GM18868 (cell line): ENCODE measurements at regions not wholly inside any gene's neighbourhood (a gene's known extent, or its start where the extent isn't known, plus 50 kb on each side); places are given as distances from the start of the nearest gene placed in this dataset.
"Not testable (repeated sequence)": the region's sequence is repeated elsewhere in the genome, so short reads cannot be mapped to it uniquely, and the experiment has no call there.

Source experiments
- ATAC-seq: cut with Tn5 transposase; IDR thresholded peaks from one replicate; pipeline ENCODE4 v1.9.1; 2021; ENCODE audit warnings: mild to moderate bottlenecking, moderate library complexity; ENCODE audit not compliant: unreplicated experiment

DNA sequence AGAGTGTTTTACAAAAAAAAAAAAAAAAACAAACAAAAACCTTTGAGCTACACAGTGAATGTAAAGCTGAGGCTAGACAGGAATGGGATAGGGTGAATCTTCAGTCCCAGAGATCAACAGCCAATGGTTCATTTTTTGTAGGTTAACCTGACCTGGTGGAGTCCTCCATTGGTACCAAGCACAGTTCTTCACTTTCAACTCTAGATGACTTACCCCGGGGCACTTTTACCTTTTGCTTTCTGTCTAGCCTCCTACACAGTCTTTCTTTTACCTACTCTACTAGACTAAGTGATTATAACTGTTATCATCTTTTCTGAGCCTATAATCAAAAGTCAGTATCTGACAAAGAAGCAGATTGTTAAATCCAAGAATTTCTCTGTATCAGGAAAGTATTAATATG, 50.9 kb downstream of the ANXA2R start:
- ATAC-seq, result no peak

DNA sequence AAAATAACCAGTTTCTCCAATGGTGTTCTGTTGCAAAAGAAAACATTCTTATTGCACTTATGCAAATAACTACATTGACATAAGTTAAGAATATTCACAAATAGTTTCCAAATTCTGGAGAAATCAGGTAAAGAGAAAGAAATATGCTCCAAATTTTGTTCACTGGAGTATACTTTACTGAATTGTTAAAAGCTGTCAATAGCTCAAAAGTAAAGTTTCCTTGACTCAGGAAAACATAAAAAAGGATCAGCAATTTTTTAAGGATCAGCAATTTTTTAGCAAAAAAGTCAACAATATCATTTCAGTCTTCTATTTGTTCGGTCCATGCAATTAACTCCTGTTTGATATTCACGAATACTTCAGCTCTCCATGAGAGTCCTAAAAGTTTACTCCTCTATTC, 51.6 kb downstream of the ANXA2R start:
- ATAC-seq, result no peak

DNA sequence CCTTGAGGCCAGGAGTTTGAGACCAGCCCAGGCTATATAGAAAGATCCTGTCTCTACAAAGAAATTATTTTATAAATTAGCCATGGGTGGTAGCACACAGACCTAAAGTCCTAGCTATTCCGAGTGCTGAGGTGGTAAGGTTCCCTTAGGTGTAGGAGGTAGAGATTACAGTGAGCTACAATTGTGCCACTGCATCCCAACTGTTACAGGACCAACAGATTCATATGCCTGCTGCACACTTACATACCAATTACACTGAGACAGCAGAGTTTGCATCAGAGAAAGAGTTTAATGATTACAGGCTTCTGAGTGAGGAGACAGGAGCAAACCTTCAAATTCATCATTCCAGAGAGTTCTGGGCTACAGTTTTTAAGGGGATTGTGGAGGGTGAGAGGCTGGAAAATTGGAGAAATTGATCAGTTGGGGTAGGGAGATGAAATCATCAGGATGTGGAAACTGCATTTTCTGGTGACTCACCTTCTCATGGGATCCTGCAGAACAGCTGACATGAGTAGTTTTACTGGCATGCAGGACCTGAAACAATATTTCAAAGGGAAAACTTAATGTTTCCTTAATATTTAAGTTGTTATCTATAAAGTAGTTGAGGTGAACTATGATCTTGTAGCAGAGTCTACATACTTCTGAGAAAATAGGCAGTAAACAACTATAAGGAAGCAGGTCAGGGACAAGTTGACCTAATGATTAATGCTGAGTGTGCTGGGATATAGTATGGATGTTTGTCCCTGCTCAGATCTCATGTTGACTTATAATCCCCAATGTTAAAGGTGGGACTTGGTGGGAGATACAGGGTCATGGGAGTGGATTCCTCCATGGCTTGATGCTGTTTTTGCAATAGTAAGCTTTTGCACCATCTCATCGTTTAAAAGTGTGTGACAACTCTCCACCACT, 54.7 kb downstream of the ANXA2R start:
- ATAC-seq, result no peak

DNA sequence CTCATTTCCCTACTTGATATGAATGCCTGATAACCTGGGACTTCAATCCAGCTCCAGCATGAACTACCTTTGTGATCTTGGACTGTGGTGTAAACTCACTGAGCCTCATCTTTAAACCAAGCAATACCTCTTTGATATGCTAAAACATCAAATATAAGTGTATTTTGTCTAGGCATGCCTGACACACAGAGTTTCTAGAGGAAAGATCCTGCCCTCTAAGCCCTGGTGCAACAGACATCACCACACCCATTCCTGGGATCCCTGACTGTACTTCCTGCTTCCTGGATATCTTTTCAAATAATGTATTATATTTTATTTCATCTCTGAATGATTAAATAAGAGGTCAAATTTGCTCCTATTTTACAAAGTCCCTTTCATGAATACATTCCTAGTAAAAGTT, 55.8 kb downstream of the ANXA2R start:
- no peak for ATAC-seq

GRCh38 chr5:42982107-42982622, 58.0 kb downstream of the ANXA2R start:
- no peak for ATAC-seq

- ATAC-seq, result not testable (repeated sequence)
Measured at GRCh38 chr5:42981417-42982106, 58.6 kb downstream of the ANXA2R start.

DNA sequence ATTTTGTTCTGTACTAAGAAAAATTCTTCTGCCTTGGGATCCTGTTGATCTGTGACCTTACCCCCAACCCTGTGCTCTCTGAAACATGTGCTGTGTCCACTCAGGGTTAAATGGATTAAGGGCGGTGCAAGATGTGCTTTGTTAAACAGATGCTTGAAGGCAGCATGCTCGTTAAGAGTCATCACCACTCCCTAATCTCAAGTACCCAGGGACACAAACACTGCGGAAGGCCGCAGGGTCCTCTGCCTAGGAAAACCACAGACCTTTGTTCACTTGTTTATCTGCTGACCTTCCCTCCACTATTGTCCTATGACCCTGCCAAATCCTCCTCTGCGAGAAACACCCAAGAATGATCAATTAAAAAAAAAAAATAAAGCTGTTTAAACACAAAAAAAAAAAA, 59.1 kb downstream of the ANXA2R start:
- ATAC-seq, result not testable (repeated sequence)

DNA sequence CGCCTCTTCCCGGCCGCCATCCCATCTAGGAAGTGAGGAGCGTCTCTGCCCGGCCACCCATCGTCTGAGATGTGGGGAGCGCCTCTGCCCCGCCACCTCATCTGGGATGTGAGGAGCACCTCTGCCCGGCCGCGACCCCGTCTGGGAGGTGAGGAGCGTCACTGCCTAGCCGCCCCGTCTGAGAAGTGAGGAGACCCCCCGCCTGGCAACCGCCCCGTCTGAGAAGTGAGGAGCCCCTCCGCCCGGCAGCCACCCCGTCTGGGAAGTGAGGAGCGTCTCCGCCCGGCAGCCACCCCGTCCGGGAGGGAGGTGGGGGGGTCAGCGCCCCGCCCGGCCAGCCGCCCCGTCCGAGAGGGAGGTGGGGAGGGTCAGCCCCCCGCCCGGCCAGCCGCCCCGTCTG, 59.7 kb downstream of the ANXA2R start:
- ATAC-seq, result not testable (repeated sequence)

DNA sequence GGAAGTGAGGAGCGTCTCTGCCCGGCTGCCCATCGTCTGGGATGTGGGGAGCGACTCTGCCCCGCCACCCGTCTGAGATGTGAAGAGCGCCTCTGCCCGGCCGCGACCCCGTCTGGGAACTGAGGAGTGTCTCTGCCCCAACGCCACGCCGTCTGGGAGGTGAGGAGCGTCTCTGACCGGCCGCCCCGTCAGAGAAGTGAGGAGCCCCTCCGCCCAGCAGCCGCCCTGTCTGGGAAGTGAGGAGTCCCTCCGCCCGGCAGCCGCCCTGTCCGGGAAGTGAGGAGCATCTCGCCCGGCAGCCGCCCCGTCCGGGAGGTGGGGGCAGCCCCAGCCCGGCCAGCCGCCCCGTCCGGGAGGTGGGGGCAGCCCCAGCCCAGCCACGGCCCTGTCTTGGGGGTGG, 60.9 kb downstream of the ANXA2R start:
- not testable (repeated sequence) for ATAC-seq

- ATAC-seq, result no peak
Measured at GRCh38 chr5:42974536-42974935, 65.6 kb downstream of the ANXA2R start.

GRCh38 chr5:42970636-42971559, 69.2 kb downstream of the ANXA2R start:
- ATAC-seq, result no peak

DNA sequence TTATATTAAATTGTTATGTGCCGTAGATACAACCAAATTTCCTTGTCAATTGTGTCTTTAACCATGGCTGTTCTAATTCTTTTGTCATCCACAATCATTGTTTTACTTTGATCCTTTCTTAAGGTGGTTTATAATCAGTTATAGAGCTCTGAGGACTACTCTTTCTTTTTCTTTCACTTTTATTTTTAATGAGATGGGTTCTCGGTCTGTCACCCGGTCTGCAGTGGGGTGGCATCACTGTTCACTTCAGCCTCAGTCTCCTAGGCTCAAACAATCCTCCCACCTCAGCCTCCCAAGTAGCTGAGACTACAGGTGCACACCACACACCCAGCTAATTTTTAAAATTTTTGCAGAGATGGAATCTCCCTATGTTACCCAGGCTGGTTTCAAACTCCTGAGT, 74.2 kb downstream of the ANXA2R start:
- no peak for ATAC-seq

GRCh38 chr5:42963412-42963811, 76.7 kb downstream of the ANXA2R start:
- no peak for ATAC-seq

DNA sequence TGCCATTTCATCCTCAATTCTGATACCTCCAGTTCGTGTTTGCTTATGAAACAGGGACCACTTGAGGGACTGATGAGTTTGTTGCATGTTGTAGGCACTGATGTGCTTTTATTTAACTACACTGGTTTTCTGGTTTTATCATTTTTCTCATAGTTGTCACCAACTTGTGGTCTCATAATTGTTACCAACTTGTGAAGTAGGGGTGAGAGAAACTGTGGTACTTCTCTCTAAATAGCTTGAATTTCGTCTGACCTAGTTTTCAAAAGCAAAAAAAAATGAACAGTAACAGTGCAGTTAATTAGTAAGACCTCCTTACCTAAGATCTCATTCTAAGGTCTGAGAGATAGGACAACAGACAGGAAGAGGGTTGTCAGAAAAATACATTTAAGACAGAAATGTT, 78.0 kb downstream of the ANXA2R start:
- ATAC-seq, result no peak

DNA sequence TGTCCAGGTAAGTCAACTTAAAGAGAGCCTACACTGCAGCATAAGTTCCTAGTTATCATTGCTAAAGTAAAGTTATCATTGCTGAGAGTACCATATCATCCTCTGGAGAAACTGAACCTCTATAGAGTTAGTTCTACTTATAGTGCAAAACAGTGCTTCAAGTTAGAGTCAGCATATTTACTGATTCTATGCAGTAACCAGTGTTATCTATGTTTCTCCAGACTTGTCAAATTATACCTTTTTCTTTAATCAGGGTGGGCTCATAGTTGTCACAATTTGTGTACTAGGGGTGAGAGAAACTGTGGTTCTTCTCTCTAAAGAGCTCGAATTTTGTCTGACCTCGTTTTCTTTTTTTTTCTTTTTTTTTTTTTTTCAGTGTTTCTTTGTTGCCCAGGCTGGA, 79.6 kb downstream of the ANXA2R start:
- ATAC-seq, result no peak

DNA sequence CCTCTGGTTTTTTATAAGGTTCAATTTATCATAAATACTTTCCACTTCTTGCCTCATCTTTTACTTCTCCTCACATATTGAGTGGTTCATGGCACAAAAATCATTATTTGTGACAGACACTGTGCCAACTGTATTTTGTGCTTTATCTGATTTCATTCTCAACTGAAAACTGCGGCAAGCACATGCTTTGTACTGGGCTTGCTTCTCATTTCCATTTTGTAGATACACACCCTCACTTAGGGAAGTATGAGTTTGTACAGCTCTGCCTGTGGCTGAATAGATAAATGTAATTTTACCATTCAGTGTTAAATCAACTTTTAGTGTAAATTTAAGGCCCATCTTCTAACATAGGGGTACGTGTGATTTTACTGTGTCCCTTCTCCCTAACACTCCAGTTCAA, 83.6 kb downstream of the ANXA2R start:
- no peak for ATAC-seq

- no peak for ATAC-seq
Measured at GRCh38 chr5:42953041-42953440, 87.1 kb downstream of the ANXA2R start.

GRCh38 chr5:42952578-42952974, 87.5 kb downstream of the ANXA2R start:
- ATAC-seq, result no peak

DNA sequence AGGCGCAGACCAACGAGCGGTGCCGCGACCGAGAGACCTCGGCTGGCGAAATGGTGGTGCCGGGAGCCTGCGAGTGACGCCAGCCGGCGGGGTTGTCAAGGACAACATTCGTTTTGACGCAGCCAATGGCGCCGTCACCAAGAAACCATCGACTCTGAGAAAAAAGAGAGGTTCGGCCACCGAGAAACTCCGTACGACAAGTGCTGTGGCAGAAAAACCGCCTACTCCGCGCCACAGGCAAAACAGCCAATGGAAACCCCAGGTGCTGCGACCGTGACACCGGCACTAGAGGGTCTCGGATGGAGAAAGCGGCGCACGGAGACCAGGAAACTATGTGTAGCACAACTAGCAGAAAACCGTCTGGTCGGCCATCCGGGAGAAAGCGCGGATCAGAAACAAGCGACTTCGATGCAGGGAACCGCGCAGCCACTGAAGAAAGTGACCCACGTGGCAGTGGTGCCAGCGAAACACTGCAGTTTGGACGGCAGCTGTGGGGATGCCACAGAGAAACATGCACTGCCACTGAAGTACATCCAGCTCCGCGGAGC, 88.8 kb downstream of the ANXA2R start:
- peak; percentile 36 for ATAC-seq

GRCh38 chr5:42950456-42951292, 89.4 kb downstream of the ANXA2R start:
- ATAC-seq, result peak; percentile 41
